GM18507 (cell line): ENCODE measurements at regions not wholly inside any gene's neighbourhood (a gene's known extent, or its start where the extent isn't known, plus 50 kb on each side); places are given as distances from the start of the nearest gene placed in this dataset.

Experiments used
- DNase-seq: peaks from one replicate; pipeline ENCODE4 v3.0.0; 2011; ENCODE audit warnings: low read depth; ENCODE audit not compliant: insufficient read length; ENCODE audit errors: extremely low spot score
- FAIRE-seq: peaks from 2 replicates; lab custom pipeline; 2011; peaks lifted over from hg19 to GRCh38; lab: Jason Lieb, UNC

DNA sequence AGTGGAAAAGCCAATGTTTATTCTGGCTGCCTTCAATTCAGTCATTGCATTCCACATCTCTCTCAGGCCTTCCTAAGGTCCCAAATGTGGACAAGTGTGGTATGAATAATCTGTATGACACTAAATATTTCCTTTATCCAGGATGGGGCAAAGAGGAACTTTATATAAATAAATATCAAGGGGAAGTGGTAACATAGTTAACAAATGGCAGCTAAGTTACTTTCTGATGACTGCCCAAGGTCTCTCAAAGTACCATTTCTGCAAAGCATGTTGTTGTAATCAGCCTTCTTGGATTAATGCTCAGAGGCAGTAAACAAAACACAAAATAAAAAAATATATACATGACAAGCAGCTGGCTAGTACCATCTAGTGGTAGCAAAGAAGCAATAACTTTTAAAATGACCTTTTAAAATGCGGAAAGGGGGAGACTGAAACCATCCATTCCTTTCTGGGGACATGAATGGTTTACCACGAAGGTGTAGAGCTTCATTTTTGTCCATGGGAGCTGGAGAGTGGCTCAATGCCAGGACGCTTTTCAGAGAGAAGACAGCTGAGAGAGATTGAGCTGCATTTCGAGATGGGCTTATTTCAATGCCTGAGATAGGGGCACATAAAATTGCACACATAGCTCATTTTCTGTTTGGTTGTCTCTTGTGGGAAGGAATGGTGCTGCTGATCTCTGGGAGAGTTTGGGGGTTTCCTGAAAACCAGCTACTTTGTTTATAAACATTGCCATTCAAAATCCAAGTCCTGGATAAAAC lies 259.2 kb downstream of the RFC3 start:
- FAIRE-seq (no peak), DNase-seq (no peak)

DNA sequence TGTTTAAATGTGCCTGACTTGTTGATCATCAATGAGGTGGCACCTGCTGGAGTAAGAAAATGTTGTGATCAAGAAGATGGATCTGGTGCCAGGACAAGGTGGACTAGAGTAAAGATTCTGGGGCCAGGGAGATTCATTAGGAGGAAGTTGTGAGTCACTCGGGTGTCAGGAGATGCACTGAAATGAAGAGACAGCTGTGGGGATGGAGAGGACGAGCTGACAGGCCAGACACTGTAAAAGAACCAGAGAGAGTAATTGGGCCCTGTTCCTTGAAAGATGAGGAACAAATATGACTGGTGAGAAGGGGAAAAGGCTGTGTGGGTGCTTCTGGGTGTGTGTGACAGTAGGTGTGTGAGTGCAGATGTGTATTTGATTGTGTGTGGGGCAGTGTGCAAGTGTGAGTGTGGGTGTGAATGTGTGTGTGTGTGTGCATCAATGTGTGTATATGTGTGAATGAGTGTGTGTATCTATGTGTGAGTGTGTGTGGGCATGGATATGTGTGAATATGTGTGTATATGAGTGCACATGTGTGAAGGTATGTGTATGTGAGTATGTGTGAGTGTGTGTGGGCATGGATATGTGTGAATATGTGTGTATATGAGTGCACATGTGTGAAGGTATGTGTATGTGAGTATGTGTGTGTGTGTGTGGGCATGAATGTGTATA lies 260.5 kb downstream of the RFC3 start:
- FAIRE-seq = no peak
- DNase-seq = no peak

DNA sequence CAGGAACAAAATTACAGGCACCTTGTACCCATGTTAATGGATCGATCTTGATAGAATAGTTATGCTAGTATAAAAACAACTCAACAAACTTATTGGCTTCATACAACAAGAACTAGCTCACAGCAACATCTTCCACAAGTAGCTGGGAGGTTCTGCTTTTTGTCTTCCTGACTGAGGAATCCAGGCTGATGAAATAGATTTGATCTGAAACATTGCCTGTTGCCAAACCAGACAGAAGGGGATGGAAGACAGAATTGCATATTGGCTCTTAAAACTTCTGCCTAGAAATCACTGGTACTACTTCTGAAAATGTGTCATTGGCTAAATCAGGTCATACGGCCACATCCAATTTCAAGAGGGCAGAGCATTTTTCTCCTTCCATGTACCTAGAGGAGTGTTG lies 267.3 kb downstream of the RFC3 start:
- no peak for DNase-seq
- FAIRE-seq = no peak

DNA sequence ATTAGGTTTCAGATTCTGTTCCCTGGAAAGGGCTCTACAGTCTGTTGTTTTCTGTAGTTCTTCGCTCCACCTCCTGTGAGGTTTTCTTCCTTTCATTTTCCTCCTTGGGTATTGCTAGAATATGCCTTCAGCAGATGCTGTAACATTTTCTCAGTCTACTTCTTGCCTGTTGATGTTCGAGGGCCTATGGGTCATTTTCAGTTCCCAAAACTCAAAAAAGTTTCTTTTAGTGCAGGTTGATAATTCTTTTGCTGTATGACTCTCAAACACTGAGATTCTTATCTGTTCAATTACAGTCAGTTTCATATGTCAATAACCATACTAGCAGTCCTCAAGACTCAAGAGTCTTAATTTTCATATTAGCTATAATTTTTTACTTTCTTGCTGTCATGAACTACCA lies 268.3 kb downstream of the RFC3 start:
- no peak for FAIRE-seq
- no peak for DNase-seq

DNA sequence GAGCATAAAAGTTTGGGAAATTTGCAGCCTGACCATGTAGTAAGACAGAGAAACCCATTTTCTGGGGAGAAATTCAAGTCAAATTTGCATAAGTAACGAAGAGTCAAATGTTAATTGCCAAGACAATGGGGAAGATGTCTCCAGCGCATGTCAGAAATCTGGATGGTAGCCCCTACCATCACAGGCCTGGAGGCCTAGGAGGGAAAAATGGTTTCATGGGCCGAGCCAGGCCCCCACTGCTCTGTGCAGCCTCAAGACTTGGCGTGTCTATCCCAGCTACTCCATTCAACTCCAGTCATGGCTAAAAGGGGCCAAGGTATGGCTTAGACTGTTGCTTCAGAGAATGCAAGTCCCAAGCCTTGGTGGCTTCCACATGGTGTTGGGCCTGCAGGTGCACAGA lies 269.8 kb downstream of the RFC3 start:
- no peak for FAIRE-seq
- DNase-seq = no peak

DNA sequence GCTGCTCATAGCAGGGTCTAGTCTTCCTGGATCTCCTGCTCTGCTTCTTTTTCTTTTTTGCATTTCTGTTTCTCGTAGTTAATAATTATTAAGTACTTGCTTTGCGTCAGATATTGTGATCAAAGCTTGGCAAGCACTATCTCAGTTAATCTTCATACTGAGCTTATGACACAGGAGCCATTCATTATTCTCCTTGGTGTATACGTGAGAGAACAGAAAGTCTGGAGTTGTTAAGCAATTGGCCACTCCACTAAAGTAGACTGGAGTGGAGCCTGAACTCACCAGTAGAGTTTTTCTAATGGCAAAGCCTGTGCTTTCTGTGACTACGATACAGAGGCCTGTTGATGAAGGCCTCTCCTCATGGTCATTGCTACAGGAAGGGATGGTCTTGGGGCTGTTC lies 285.9 kb downstream of the RFC3 start:
- FAIRE-seq (no peak), DNase-seq (no peak)

DNA sequence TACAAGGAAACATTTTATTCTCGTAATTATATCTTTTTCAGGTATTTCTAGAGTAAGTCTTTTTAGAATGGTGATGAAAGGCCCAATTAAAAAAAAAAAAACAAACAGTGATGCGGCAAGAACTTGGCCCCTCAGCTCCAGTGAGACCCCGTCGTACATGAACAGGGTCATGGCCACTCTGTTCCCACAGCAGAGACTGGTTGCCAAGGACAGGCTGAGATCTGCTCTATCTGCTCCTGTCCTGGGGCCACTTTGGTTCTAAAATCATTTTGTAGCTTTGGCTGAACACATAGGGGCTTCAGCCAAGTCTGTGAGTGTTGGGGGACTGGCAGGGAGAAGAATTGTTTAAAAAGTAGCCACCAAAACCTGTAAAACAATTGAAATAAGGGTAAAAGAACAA lies 286.9 kb downstream of the RFC3 start:
- DNase-seq (no peak), FAIRE-seq (no peak)

DNA sequence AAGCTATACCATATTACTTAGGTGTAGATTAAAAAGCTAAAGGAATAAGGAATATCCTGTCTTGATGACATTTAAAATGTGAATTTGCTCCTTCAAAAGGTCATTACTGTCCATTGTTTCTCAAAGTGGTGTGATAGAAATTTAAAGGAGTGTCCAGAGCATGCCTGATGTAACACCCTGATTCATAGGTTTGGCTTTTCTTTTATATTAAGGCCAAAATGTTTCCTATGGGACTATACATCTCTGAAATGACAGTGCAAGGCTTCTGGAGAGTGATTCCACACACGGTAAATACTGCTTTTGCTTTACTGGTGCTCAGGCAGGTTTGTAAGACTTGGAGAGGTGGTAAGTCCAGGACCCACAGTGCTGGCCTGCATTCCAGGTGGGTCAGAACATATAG lies 289.9 kb downstream of the RFC3 start:
- DNase-seq = no peak
- FAIRE-seq = no peak

DNA sequence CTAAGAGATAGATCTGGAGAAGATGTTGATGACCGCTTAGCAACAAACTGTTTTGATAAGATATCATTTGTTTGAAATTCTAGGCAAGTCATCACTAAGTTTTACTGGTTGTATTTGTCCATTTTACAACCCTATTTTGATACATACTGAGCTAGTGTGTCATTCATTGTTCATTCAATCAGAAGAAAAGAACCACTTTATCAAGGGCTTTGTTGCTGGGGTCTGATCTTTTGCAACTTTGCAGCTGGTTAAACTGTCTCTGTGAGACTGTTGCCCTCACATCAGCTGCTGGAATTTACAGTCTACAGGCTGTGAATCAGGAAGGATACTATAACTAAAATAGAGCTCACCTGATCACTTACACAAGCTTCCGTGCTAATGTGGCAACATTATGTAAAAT lies 290.5 kb downstream of the RFC3 start:
- FAIRE-seq (no peak), DNase-seq (no peak)

DNA sequence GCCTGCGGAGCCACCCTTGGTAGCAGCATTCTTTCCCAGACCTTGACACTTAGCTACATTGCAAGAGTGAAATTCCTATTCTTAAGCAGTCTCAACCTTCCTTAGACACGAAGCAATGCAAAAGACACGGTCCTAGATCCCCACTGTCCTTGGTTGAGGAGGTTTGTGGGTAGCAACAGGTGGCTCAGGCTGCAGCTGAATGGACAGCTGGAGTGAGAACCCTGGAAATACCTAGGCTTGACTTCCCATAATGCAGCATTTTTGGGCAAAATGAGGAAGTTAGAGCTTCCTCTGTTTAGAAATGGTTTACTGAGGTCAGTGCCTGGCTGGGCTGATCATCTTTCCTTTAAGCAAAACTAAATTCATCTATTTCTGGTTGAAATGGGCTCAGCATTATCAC lies 296.6 kb downstream of the RFC3 start:
- no peak for DNase-seq
- no peak for FAIRE-seq

DNA sequence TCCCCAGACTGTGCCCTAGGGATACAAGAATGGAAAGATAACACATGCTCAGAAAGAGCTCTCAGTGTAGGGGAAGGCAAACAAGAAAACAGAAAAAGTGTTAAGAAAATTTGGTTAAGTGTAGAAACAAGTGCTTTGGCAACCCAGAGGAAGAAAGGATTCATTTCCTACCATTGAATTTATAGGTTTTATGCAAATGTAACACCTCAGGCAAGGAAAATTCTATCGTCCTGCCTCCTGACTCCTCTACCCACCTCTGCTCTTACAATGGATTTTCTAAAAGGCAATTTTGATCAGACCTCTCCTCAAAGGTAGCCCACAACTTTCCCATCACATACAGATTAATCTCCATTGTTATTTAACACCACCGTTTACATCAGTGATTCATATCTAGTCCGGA lies 298.7 kb downstream of the RFC3 start:
- FAIRE-seq (no peak), DNase-seq (no peak)

DNA sequence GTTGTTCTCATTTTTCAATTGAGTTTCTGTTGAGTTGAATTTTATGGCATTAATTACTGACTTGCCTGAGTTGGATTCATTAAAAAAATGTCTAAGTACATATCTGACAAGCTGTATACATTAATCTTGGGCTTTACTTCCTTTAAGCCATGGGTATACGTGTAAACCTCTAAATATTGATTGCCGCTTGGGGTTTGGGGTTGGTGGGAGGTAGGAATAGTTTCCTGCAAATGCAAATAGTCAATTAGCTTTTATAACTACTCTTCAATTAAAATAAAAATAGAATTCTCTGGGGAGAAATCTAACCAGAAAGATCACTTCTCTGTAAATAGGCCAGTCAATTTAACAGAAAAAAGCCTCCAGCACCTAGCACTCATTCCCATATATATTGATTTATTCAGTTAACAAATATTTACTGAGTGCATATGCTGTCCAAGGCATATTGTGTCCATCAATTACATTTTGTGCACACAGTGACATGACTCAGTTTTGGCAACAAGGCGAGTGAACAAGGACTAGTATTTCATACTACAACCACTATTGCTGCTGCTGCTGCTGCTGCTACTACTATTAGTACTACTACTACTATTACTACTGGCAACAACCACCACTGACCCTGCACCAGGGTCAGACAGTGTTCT lies 306.8 kb downstream of the RFC3 start:
- FAIRE-seq = no peak
- no peak for DNase-seq

DNA sequence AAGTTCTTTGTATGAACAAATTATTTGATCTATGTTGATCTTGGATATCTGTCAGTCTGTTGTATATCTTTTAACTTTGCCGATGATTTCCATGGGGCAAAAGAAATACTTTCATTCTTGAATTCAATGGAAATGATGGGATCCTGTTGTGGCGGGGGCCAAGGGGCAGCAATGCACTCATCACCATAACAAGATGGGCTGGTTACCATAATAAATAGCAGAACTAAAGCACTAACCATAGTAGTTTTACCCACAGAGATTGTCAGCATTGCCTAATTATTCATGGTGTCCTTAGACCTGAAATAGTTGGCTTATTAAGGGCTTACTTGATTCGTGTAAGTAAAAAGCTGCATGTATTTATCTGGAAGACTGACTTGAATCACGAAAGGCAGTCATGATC lies 309.6 kb downstream of the RFC3 start:
- DNase-seq = no peak
- no peak for FAIRE-seq

DNA sequence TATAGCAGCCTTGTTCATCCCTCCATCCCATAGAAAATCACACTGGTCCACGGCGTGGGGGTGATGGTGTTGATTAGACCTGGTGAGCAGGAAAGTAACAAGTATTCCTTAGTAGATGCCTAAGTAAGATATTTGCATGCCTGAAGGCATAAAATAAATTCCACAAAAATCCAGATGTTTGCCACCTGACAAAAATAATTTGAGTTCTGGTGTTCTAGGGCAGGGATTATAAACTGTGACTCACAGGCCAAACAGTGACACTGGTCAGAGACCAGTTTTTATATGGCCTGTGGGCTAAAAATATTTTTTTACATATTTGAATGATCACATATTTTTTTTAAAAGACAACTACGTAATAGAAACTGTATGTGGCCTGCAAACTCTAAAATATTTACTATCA lies 310.7 kb downstream of the RFC3 start:
- no peak for DNase-seq
- no peak for FAIRE-seq

DNA sequence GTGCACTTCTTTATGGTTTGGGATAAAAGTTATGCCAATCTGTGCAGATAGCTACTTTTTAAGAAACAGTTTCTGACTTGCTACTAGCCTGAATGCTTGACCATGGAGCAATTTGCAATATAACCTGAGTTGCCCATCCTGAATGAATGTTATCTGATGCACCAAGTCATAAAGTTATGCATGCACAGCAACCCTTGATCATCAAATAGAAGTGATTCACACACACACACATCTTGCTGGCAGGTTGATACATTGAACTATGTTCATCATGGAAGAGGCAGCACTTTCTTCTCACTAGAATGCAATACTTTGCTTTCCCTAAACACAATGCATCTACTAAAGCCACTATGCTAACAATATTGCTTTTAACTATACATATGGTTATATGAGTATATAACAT lies 311.5 kb downstream of the RFC3 start:
- FAIRE-seq (no peak), DNase-seq (no peak)

DNA sequence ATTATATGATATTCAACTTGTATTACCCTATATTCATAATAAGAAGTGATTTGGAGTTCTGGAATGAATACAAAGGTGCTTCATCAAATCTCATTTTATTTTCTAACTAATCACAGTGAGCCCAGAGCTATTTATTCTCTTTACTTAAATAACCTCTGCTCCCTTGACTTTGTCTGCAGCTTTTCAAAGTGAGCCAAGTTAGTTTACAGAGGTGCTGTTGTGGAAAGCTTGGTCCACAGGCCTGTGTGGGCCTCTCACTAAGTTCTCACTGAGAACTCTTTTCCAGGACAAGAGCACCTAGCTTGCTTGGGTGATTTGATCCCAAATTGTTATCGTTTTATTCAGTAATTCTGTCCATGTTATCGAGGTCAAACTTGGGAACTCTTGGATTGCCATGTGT lies 319.3 kb downstream of the RFC3 start:
- DNase-seq (no peak), FAIRE-seq (no peak)

DNA sequence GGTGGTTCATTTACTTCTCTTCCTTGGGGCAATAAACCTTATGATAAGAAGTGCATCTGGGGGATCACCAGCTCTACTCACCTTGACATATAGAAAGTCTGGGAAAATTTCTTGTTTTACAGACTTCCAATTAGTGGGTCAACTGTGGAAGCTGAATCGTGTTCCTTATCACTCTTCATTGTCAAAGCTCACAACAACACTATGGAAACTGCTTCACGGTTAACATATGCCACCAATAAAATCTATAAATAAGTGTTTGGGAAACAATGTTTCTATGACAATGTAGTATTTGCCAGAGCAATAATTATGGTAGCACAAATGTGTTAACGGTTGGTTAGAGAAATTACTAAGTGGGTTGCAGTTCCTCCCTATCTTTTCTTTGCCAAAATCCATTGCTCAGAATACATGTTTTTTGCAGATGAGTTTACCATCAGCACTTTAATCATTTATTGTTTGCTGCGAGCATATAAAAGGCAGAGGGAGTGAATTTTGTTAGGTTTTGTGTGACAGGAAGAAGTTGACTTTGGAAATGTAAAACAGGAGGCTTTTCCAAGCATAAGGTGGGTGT lies 321.8 kb downstream of the RFC3 start:
- DNase-seq = no peak
- FAIRE-seq = no peak

DNA sequence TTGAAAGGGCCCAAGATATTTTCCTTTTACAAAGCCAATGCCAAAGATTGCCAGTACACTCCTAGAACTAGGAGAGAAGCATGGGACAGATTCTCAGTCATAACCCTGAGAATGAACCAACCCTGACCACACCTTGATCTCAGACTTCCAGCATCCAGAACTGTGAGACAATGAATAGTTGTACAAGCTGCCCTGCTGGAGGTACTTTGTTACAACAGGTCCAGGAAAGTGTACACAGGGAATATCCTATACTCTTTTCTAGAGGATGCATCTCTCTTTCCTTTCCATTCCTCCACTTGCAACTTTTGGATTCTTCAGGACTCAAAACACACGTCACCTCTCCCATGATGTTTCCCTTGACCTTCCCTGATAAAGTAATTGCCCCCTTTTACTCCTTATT lies 325.7 kb downstream of the RFC3 start:
- no peak for FAIRE-seq
- no peak for DNase-seq

DNA sequence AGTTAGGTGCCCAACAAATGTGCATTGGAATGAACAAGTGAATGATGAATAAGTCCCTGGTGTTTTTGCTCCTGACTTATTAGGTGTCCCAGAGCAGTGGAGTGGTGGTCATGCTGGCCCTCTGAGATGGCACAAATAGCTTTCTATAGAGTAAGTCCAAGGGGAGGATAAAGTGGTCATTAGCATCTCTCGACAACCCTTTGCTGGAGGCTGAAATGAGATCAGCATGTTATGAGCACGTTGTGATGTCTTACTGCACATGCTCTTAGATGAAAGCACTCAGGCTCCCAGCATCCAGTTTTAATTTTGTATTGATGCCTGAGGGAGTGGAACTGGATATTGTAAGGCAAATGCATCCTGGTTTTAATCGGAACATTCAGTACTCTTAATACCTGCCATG lies 326.2 kb downstream of the RFC3 start:
- no peak for DNase-seq
- no peak for FAIRE-seq

DNA sequence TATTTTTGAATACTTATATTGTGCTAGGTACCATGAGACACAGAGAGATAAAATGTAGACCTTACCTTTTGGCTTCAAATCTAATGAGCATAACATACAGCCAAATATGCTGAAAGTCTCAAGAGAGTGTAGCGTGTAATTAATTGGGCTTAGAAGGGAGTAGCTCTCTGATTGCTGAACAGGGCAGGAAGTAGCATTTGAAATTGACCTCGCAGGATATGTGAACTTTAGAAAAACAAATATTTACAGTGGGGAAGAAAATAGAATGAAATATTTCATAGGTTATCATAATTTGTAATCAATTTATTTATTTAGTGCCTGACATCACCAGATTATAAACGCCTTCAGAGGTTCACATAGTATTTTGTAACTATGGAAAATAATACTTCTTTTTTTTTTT lies 327.1 kb downstream of the RFC3 start:
- DNase-seq (no peak), FAIRE-seq (no peak)

DNA sequence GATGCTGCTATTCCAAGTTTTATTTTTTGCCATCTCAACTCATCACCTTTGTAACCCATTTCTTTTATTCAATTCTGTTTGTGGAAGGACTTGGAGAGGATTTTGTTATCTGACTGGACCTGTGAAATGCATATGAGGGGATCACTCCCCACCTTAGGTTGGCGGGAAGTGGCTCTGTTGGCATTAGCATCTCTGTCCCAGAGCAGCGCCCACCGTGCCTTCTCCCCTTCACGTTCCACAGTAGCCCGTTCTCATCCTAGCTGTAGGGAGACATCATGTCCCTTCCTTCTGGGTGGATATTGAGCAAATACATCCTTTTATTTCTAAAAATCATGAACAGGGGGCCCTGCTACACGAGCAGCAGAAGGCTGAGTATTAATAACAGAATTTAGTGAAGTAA lies 330.4 kb downstream of the RFC3 start:
- FAIRE-seq = no peak
- DNase-seq = no peak
